Right lobe of liver (tissue), 6 donors: ENCODE measurements at regions not wholly inside any gene's neighbourhood (a gene's known extent, or its start where the extent isn't known, plus 50 kb on each side); places are given as distances from the start of the nearest gene placed in this dataset.
A peak's percentile ranks its signal among the peaks of the same experiment; 100 is the strongest.

Experiments
- ATAC-seq, 4 donors: fragments of 200-7000 bp; cut with Tn5 transposase; one replicate each; pipeline ENCODE4 v1.9.1; 2020; ENCODE audit warnings: mild to moderate bottlenecking in 4 of 4, moderate library complexity in 4 of 4
- DNase-seq, 3 donors: peaks; one replicate each; pipeline ENCODE4 v3.0.0-alpha.2; 2020
- H3K27ac ChIP-seq, 3 donors: fragments of 200-600 bp; one replicate each; pipeline ENCODE4 v1.8.0; 2022
- H3K27me3 ChIP-seq, 2 donors: fragments of 200-600 bp; one replicate each; pipeline ENCODE4 v1.8.0; 2022
- H3K36me3 ChIP-seq, 4 donors: fragments of 200-600 bp; sonication (generic) in 1 of 4; one replicate each; pipeline versions ENCODE4 v1.5.1 to v1.8.0; 2017 to 2022; ENCODE audit warnings: control low read depth in 1 of 4
- H3K4me1 ChIP-seq, 4 donors: fragments of 200-600 bp; sonication (generic) in 1 of 4; one replicate each; pipeline versions ENCODE4 v1.5.1 to v1.8.0; 2017 to 2022; ENCODE audit warnings: control low read depth in 1 of 4
- H3K4me3 ChIP-seq, 3 donors: fragments of 200-600 bp; one replicate each; pipeline ENCODE4 v1.8.0; 2022
- H3K9me3 ChIP-seq, 4 donors: fragments of 200-600 bp; sonication (generic) in 1 of 4; one replicate each; pipeline versions ENCODE4 v1.5.1 to v1.8.0; 2017 to 2022; ENCODE audit warnings: control low read depth in 1 of 4
- CTCF ChIP-seq, 4 donors: fragments of 200-600 bp in 3 of 4; fragments of 450-650 bp in 1 of 4; IDR thresholded peaks; one replicate each; pipeline versions ENCODE4 v1.5.1 to v1.8.0; 2016 to 2022; ENCODE audit warnings: antibody characterized with exemption in 4 of 4, mild to moderate bottlenecking in 2 of 4
- POLR2A ChIP-seq: fragments of 450-650 bp; IDR thresholded peaks from one replicate; pipeline ENCODE4 v1.6.1; 2017; ENCODE audit warnings: antibody characterized with exemption, mild to moderate bottlenecking
- WGBS: methylation state at CpG from one replicate; pipeline ENCODE4 v1.1.6; 2018; ENCODE audit warnings: low coverage, low lambda C conversion rate; ENCODE audit not compliant: insufficient coverage; ENCODE audit errors: missing lambda C conversion rate; 5-methylcytosine and 5-hydroxymethylcytosine counted together
- intact Hi-C, 2 donors: fragments of 100-400 bp; cut with DNase I; formaldehyde crosslinking; loops; one replicate each; pipeline versions ENCODE4 v1.11.2 to v1.14.1; 2022
- donor health status: DM: no; HTN: yes; CAD: no.
- donor health status: DM: no; HTN: no; CAD: no.
- donor health status: DM: no; HTN: no; CAD: no.
- donor health status: DM: no; HTN: yes; CAD: no.
- donor health status: DM: no; HTN: yes; CAD: no.

GRCh38 chrX:20382518-20383297 lies 116.0 kb upstream of the RPS6KA3 start:
- TF ChIP-seq CTCF (IDR thresholded peaks at IDR 0.05) (no peak), POLR2A (no peak)
- DNase-seq = no peak
- H3K9me3 ChIP-seq = no peaks in the 10 kb centered on the region
- peak in 3 of 4 donors; percentile 35 to 83 (median 62) for ATAC-seq
- intact Hi-C loops = no loop called here
- no peaks in the 10 kb centered on the region for H3K27me3 ChIP-seq
- 35% methylated on average over 3 of the region's 3 CpGs for WGBS
- no peak overlapping the region for H3K27ac ChIP-seq
- H3K4me1 ChIP-seq = no peaks in the 10 kb centered on the region
- no peaks in the 10 kb centered on the region for H3K36me3 ChIP-seq
- no peak overlapping the region for H3K4me3 ChIP-seq

GRCh38 chrX:20382082-20382481 lies 115.4 kb upstream of the RPS6KA3 start:
- Histone ChIP-seq H3K36me3 (no peaks in the 10 kb centered on the region), H3K27ac (no peak overlapping the region), H3K9me3 (no peaks in the 10 kb centered on the region), H3K4me1 (no peaks in the 10 kb centered on the region), H3K27me3 (no peaks in the 10 kb centered on the region), H3K4me3 (no peak overlapping the region)
- TF ChIP-seq CTCF (IDR thresholded peaks at IDR 0.05) = no peak
- no peak for TF ChIP-seq POLR2A
- no peak for ATAC-seq
- 47% methylated on average over 1 of the region's 1 CpG for WGBS
- intact Hi-C loops = no loop called here
- no peak for DNase-seq

- no peak for DNase-seq
- TF ChIP-seq CTCF (IDR thresholded peaks at IDR 0.05) (no peak), POLR2A (no peak)
- Histone ChIP-seq H3K27me3 (no peaks in the 10 kb centered on the region), H3K9me3 (no peaks in the 10 kb centered on the region), H3K4me3 (no peak overlapping the region), H3K27ac (no peak overlapping the region), H3K4me1 (no peaks in the 10 kb centered on the region), H3K36me3 (no peaks in the 10 kb centered on the region)
- peak in 1 of 4 donors; percentile 21 for ATAC-seq
- intact Hi-C loops = no loop called here
- WGBS = 29% methylated on average over 3 of the region's 3 CpGs
Measured at GRCh38 chrX:20378233-20378920, 111.7 kb upstream of the RPS6KA3 start.

- WGBS = 31% methylated on average over 4 of the region's 4 CpGs
- DNase-seq = no peak
- peak in 3 of 4 donors; percentile 45 to 86 (median 75) for ATAC-seq
- Histone ChIP-seq H3K4me3 (no peak overlapping the region), H3K4me1 (no peaks in the 10 kb centered on the region), H3K9me3 (no peaks in the 10 kb centered on the region), H3K27me3 (no peaks in the 10 kb centered on the region), H3K27ac (no peak overlapping the region), H3K36me3 (no peaks in the 10 kb centered on the region)
- TF ChIP-seq CTCF (IDR thresholded peaks at IDR 0.05) (no peak), POLR2A (no peak)
- intact Hi-C loops = no loop called here
Measured at GRCh38 chrX:20374900-20375438, 108.3 kb upstream of the RPS6KA3 start.
